ENCODE measurements at regions not wholly inside any gene's neighbourhood (a gene's known extent, or its start where the extent isn't known, plus 50 kb on each side); places are given as distances from the start of the nearest gene placed in this dataset.
"Not testable (repeated sequence)": the region's sequence is repeated elsewhere in the genome, so short reads cannot be mapped to it uniquely, and the experiment has no call there.

DNA sequence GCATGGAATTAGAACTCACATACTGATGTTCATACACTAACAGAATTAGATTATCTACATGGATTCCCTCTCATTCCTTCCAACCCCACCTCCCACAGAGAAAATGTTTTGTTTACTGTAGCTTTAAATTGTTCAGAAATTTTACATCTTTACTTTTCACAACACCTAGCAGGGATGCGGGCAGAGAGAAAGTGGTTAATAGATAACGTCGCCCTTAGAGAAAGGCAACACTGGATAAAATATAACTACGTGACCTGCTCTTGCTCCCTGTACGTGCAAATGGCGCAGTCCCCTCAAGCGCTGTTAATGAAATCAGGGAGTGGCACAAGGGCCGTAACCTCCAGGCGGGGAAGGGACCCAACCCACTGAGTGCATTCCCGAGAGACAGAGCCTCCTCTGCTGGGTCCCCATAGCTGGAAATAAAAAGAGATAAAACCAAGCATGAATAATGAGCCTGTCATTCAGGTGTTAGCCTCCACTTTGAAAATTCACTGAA lies 125.3 kb upstream of the DAPK1 start:
- Histone ChIP-seq H3K36me3 (ENCODE audit: low read depth) (no peaks in the 10 kb centered on the region), H3K27ac (ENCODE audit: poor library complexity, severe bottlenecking) (no peak overlapping the region), H3K27me3 (ENCODE audit: insufficient read depth, poor library complexity, severe bottlenecking) (no peaks in the 10 kb centered on the region), H3K9me3 (ENCODE audit: severe bottlenecking) (peaks cover 4% of the 10 kb centered on the region), H3K4me3 (ENCODE audit: severe bottlenecking) (no peak overlapping the region), H3K4me1 (ENCODE audit: insufficient read depth, poor library complexity, severe bottlenecking) (peaks cover 15% of the 10 kb centered on the region)
- ATAC-seq (ENCODE audit: low read depth): no peak
- no peak for DNase-seq (ENCODE audit: low spot score)
- TF ChIP-seq, protein P1, sequence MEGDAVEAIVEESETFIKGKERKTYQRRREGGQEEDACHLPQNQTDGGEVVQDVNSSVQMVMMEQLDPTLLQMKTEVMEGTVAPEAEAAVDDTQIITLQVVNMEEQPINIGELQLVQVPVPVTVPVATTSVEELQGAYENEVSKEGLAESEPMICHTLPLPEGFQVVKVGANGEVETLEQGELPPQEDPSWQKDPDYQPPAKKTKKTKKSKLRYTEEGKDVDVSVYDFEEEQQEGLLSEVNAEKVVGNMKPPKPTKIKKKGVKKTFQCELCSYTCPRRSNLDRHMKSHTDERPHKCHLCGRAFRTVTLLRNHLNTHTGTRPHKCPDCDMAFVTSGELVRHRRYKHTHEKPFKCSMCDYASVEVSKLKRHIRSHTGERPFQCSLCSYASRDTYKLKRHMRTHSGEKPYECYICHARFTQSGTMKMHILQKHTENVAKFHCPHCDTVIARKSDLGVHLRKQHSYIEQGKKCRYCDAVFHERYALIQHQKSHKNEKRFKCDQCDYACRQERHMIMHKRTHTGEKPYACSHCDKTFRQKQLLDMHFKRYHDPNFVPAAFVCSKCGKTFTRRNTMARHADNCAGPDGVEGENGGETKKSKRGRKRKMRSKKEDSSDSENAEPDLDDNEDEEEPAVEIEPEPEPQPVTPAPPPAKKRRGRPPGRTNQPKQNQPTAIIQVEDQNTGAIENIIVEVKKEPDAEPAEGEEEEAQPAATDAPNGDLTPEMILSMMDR (IDR thresholded peaks at IDR 0.05; ENCODE audit: poor library complexity, severe bottlenecking): no peak

DNA sequence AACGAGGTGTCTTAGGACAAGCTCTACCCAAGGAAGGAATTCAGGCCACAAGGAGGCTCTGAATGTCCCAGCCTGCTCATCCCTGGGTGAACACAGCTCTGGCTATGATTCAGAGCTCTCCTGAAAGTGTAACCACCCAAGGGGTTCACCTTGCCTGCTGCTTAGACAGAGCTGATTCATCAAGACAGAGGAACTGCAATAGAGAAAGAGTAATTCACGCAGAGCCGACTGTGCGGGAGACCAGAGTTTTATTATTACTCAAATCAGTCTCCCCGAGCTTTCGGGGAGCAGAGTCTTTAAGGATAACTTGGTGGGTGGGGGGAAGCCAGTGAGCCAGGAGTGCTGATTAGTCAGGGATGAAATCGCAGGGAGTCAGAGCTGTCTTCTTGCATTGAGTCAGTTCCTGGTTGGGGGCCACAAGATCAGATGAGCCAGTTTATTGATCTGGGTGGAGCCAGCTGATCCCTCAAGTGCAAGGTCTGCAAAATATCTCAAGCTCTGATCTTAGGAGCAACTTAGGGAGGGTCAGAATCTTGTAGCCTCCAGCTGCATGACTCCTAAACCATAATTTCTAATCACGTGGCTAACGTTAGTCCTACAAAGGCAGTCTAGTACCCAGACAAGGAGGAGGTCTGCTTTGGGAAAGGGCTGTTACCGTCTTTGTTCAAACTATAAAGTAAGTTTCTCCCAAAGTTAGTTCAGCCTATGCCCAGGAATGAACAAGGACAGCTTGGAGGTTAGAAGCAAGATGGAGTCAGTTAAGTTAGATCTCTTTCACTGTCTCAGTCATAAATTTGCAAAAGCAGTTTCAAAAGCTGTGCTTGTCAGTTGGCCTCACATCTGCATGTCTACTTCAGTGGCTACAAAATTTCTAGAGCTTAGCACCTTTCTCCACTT lies 123.4 kb upstream of the DAPK1 start:
- H3K4me1 ChIP-seq (ENCODE audit: insufficient read depth, poor library complexity, severe bottlenecking): peaks cover 15% of the 10 kb centered on the region
- TF ChIP-seq, protein P1 (IDR thresholded peaks at IDR 0.05; ENCODE audit: poor library complexity, severe bottlenecking): peak; percentile 24
- peak overlapping the region; percentile 52 for H3K27ac ChIP-seq (ENCODE audit: poor library complexity, severe bottlenecking)
- H3K36me3 ChIP-seq (ENCODE audit: low read depth); DNase-seq (ENCODE audit: low spot score); H3K9me3 ChIP-seq (ENCODE audit: severe bottlenecking); H3K4me3 ChIP-seq (ENCODE audit: severe bottlenecking); H3K27me3 ChIP-seq (ENCODE audit: insufficient read depth, poor library complexity, severe bottlenecking): not testable (repeated sequence)
- peak; percentile 90 for ATAC-seq (ENCODE audit: low read depth)

DNA sequence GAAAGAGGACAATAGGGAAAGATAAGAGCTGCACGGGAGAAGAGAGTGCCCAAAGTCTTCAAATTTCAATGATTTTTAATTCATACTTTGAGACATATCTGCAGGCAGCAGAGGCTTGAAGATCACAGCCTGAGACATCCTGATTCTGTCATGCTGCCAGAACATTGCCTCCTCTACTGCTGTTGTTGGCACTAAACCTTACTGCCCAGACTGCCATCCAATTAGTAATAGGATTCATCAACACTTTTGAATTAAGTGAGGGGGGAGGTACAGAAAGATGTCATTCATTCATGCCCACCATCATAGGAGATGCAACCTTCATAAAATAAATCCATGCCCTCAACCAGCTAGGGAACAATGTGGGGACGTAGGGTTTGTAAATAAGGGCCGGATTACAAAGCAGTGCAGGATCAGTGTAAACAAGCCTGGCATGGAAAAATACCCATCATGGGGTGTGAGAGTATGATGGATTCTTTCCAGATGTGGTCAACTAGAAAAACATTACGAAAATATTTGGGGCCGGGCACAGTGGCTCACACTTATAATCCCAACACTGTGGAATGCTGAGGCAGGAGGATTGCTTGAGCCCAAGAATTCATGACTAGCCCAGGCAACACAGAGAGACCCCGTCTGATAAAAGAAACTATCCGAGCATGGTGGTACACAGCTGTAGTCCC lies 122.1 kb upstream of the DAPK1 start:
- Histone ChIP-seq H3K4me3 (ENCODE audit: severe bottlenecking) (no peak overlapping the region), H3K27ac (ENCODE audit: poor library complexity, severe bottlenecking) (peak overlapping the region; percentile 52)

DNA sequence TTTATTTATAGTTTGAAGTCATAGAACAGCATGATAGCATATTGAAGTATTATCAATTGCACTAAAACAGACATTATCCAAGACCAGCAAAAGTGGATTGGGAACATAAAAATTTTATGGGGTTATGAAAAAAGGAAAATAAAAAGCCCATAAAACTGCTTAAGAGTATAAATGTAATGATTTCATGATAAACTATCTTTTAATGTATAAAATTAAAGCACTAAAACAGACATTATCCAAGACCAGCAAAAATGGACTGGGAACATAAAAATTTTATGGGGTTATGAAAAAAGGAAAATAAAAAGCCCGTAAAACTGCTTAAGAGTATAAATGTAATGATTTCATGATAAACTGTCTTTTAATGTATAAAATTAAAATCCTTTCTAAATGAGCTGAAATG lies 119.0 kb upstream of the DAPK1 start:
- peaks cover 39% of the 10 kb centered on the region for H3K4me1 ChIP-seq (ENCODE audit: insufficient read depth, poor library complexity, severe bottlenecking)
- no peaks in the 10 kb centered on the region for H3K27me3 ChIP-seq (ENCODE audit: insufficient read depth, poor library complexity, severe bottlenecking)
- H3K9me3 ChIP-seq (ENCODE audit: severe bottlenecking): no peaks in the 10 kb centered on the region
- H3K36me3 ChIP-seq (ENCODE audit: low read depth): no peaks in the 10 kb centered on the region
- DNase-seq (ENCODE audit: low spot score) (no peak), ATAC-seq (ENCODE audit: low read depth) (no peak)
- no peak overlapping the region for H3K4me3 ChIP-seq (ENCODE audit: severe bottlenecking)
- TF ChIP-seq, protein P1 (IDR thresholded peaks at IDR 0.05; ENCODE audit: poor library complexity, severe bottlenecking): no peak
- no peak overlapping the region for H3K27ac ChIP-seq (ENCODE audit: poor library complexity, severe bottlenecking)

More for the DNA sequence above, 122.1 kb upstream of the DAPK1 start:
- peaks cover 15% of the 10 kb centered on the region for H3K4me1 ChIP-seq (ENCODE audit: insufficient read depth, poor library complexity, severe bottlenecking)
- TF ChIP-seq, protein P1 (IDR thresholded peaks at IDR 0.05; ENCODE audit: poor library complexity, severe bottlenecking): no peak
- ATAC-seq (ENCODE audit: low read depth) (peak; percentile 85), DNase-seq (ENCODE audit: low spot score) (no peak)
- no peaks in the 10 kb centered on the region for H3K9me3 ChIP-seq (ENCODE audit: severe bottlenecking)
- no peaks in the 10 kb centered on the region for H3K27me3 ChIP-seq (ENCODE audit: insufficient read depth, poor library complexity, severe bottlenecking)
- H3K36me3 ChIP-seq (ENCODE audit: low read depth): no peaks in the 10 kb centered on the region

Data from RWPE2 (cell line).